ENCODE measurements at regions not wholly inside any gene's neighbourhood (a gene's known extent, or its start where the extent isn't known, plus 50 kb on each side); places are given as distances from the start of the nearest gene placed in this dataset.

GRCh38 chr22:49632199-49633009, 195.3 kb downstream of the BRD1 start:
- H3K4me3 ChIP-seq (ENCODE audit: insufficient read depth, low read depth, low read length), result peak overlapping the region; percentile 34

More at GRCh38 chr22:49632199-49633009, 195.3 kb downstream of the BRD1 start:
- no peak overlapping the region for H2AK5ac ChIP-seq (ENCODE audit: low read depth, low read length)
- ATAC-seq (ENCODE audit: low read depth) (peak; percentile 94), DNase-seq (peak; percentile 28)
- H2BK120ac ChIP-seq (ENCODE audit: low read depth, low read length), result no peak overlapping the region
- no peak overlapping the region for H3K14ac ChIP-seq (replicated peaks; ENCODE audit: low read depth, low read length)
- H3K4me2 ChIP-seq (ENCODE audit: low read depth, low read length), result peak overlapping the region; percentile 69
- in situ Hi-C loops (cut with MboI; ENCODE audit: low sequenced_read_pairs), result no loop called here
- CTCF ChIA-PET, result no interaction called here
- H3K18ac ChIP-seq (ENCODE audit: low read depth, low read length), result no peak overlapping the region
- H2AFZ ChIP-seq (replicated peaks; ENCODE audit: low read length, poor library complexity), result peak overlapping the region; percentile 57
- H2AK9ac ChIP-seq (replicated peaks; ENCODE audit: low read depth, low read length, poor library complexity), result no peak overlapping the region
- no peaks in the 10 kb centered on the region for H3K79me1 ChIP-seq (ENCODE audit: low read depth in 1 of 2, low read length in 2 of 2)
- H3K27me3 ChIP-seq (ENCODE audit: control insufficient read depth, insufficient read depth, low read length), result no peaks in the 10 kb centered on the region
- no peak overlapping the region for H2BK5ac ChIP-seq (ENCODE audit: low read depth, low read length, poor library complexity, severe bottlenecking)
- H3K27ac ChIP-seq (ENCODE audit: insufficient read depth, low read length), result no peak overlapping the region
- intact Hi-C loops (cut with micrococcal nuclease), result no loop called here
- no peak overlapping the region for H4K91ac ChIP-seq (ENCODE audit: insufficient read depth, low read depth, low read length)
- H3K4me1 ChIP-seq (ENCODE audit: control insufficient read depth, insufficient read depth, low read length), result no peaks in the 10 kb centered on the region
- H3K56ac ChIP-seq (ENCODE audit: extremely low read depth, insufficient read depth, low read length), result no peak overlapping the region
- TF ChIP-seq POLR2A (IDR thresholded peaks at IDR 0.05; ENCODE audit: low read depth, low read length) (no peak), CHD1 (IDR thresholded peaks at IDR 0.05; ENCODE audit: low read depth, low read length) (no peak), SMC3 (IDR thresholded peaks at IDR 0.05; ENCODE audit: low read depth, low read length) (peak; percentile 28; the same call in 1 of the 2 replicates), RAD21 (IDR thresholded peaks at IDR 0.05; ENCODE audit: low read length) (peak; percentile 68), CTCF (conservative IDR thresholded peaks at IDR 0.05; ENCODE audit: low read depth, low read length) (peak; percentile 63), RCOR1 (IDR thresholded peaks at IDR 0.05; ENCODE audit: insufficient replicate concordance, low read length) (no peak), FOS (IDR thresholded peaks at IDR 0.05; ENCODE audit: low read depth, low read length) (no peak), CEBPB (IDR thresholded peaks at IDR 0.05; ENCODE audit: low read depth, low read length) (peak; percentile 75), MAFK (IDR thresholded peaks at IDR 0.05; ENCODE audit: low read depth, low read length) (no peak), BHLHE40 (IDR thresholded peaks at IDR 0.05; ENCODE audit: low read depth, low read length) (no peak)
- TF ChIP-seq, protein P1, sequence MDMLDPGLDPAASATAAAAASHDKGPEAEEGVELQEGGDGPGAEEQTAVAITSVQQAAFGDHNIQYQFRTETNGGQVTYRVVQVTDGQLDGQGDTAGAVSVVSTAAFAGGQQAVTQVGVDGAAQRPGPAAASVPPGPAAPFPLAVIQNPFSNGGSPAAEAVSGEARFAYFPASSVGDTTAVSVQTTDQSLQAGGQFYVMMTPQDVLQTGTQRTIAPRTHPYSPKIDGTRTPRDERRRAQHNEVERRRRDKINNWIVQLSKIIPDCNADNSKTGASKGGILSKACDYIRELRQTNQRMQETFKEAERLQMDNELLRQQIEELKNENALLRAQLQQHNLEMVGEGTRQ (IDR thresholded peaks at IDR 0.05; ENCODE audit: low read depth, low read length), result no peak
- no peaks in the 10 kb centered on the region for H3K9me1 ChIP-seq (ENCODE audit: insufficient read depth, low read length)
- no peak overlapping the region for H3K4ac ChIP-seq (ENCODE audit: low read depth, low read length)
- H4K5ac ChIP-seq (ENCODE audit: low read depth, low read length), result no peak overlapping the region
- POLR2A ChIA-PET (ENCODE audit: unreplicated experiment), result no interaction called here
- no peak overlapping the region for H2BK20ac ChIP-seq (ENCODE audit: low read depth, low read length)
- 24% methylated on average over 10 of the region's 51 CpGs; no CpG with 5 or more reads in 1 of the 2 experiments for WGBS, 2 experiments (ENCODE audit: extremely low coverage in 2 of 2, insufficient read length in 1 of 2)
- no peak overlapping the region for H2BK15ac ChIP-seq (ENCODE audit: low read depth, low read length)
- H4K20me1 ChIP-seq (ENCODE audit: insufficient read depth, low read length), result no peaks in the 10 kb centered on the region
- no peak overlapping the region for H3K23ac ChIP-seq (ENCODE audit: low read depth, low read length)
- H3K9ac ChIP-seq (ENCODE audit: low read depth, low read length), result no peak overlapping the region
- no peaks in the 10 kb centered on the region for H3K36me3 ChIP-seq (ENCODE audit: control insufficient read depth, insufficient read depth, low read length)
- H3K9me3 ChIP-seq (ENCODE audit: control insufficient read depth, insufficient read depth, low read length), result peaks cover 3% of the 10 kb centered on the region; the same call in 1 of the 2 replicates
- no TSS peak for BruUV-seq (replicated peaks)
- dilution Hi-C loops (cut with HindIII; ENCODE audit: low sequenced_read_pairs, unreplicated experiment), result no loop called here
- H4K8ac ChIP-seq (ENCODE audit: low read depth in 2 of 2, low read length in 2 of 2), result no peak overlapping the region

Measured in IMR-90 (cell line).